Neural progenitor cell (in vitro differentiated cells): ENCODE measurements at regions not wholly inside any gene's neighbourhood (a gene's known extent, or its start where the extent isn't known, plus 50 kb on each side); places are given as distances from the start of the nearest gene placed in this dataset.

Experiments
- DNase-seq: peaks from one replicate; pipeline ENCODE4 v3.0.0-alpha.2; 2016; ENCODE audit warnings: low spot score
- H2AFZ ChIP-seq: fragments of 200-600 bp; sonication (generic); replicated peaks from 2 replicates; pipeline ENCODE4 v1.6.1; 2016; ENCODE audit warnings: antibody characterized with exemption
- H3F3A ChIP-seq: fragments of 200-600 bp; sonication (generic); 2 replicates; pipeline ENCODE4 v1.6.1; 2016; ENCODE audit warnings: antibody characterized with exemption, low read depth
- H3K27ac ChIP-seq: fragments of 200-600 bp; sonication (generic); 2 replicates; pipeline ENCODE4 v1.5.1; 2016; ENCODE audit warnings: mild to moderate bottlenecking
- H3K27me3 ChIP-seq: fragments of 200-600 bp; sonication (generic); 2 replicates; pipeline ENCODE4 v1.6.1; 2016; ENCODE audit warnings: mild to moderate bottlenecking, moderate library complexity
- H3K36me3 ChIP-seq: fragments of 200-600 bp; sonication (generic); 2 replicates; pipeline ENCODE4 v1.5.1; 2016
- H3K4me1 ChIP-seq: fragments of 200-600 bp; sonication (generic); 2 replicates; pipeline ENCODE4 v1.6.1; 2016; ENCODE audit warnings: mixed run types
- H3K4me2 ChIP-seq: fragments of 200-600 bp; sonication (generic); 2 replicates; pipeline ENCODE4 v1.6.1; 2016
- H3K4me3 ChIP-seq: fragments of 200-600 bp; sonication (generic); 2 replicates; pipeline ENCODE4 v1.5.1; 2016
- H3K79me2 ChIP-seq: fragments of 200-600 bp; sonication (generic); 2 replicates; pipeline ENCODE4 v1.6.1; 2016; ENCODE audit warnings: low read depth
- H3K9ac ChIP-seq: fragments of 200-600 bp; sonication (generic); 2 replicates; pipeline ENCODE4 v1.6.1; 2016
- H3K9me3 ChIP-seq: fragments of 200-600 bp; sonication (generic); 2 replicates; pipeline ENCODE4 v1.5.1; 2016; ENCODE audit warnings: low read depth
- H4K20me1 ChIP-seq: fragments of 200-600 bp; sonication (generic); 2 replicates; pipeline ENCODE4 v1.6.1; 2016; ENCODE audit warnings: low read depth
- H3K27ac Mint-ChIP-seq: 3 replicates; pipeline ENCODE4 v1.8.0; 2021; ENCODE audit warnings: mixed read lengths
- H3K27me3 Mint-ChIP-seq: 2 replicates; pipeline ENCODE4 v1.8.0; 2022; ENCODE audit warnings: low read depth, mild to moderate bottlenecking, inconsistent platforms, moderate library complexity, mixed read lengths; ENCODE audit not compliant: insufficient read depth
- H3K36me3 Mint-ChIP-seq: 3 replicates; pipeline ENCODE4 v1.8.0; 2021; ENCODE audit warnings: mixed read lengths
- H3K4me1 Mint-ChIP-seq: 3 replicates; pipeline ENCODE4 v1.8.0; 2021; ENCODE audit warnings: mixed read lengths
- H3K4me3 Mint-ChIP-seq: 3 replicates; pipeline ENCODE4 v1.8.0; 2021; ENCODE audit warnings: mild to moderate bottlenecking, moderate library complexity, mixed read lengths
- H3K9me3 Mint-ChIP-seq: 3 replicates; pipeline ENCODE4 v1.8.0; 2020; ENCODE audit warnings: mixed read lengths
- EZH2 ChIP-seq: fragments of 200-600 bp; sonication (generic); IDR thresholded peaks from 2 replicates; pipeline ENCODE4 v1.6.1; 2017; ENCODE audit warnings: antibody characterized with exemption, mild to moderate bottlenecking, moderate library complexity
- EZH2phosphoT487 ChIP-seq: fragments of 200-600 bp; sonication (generic); IDR thresholded peaks from 2 replicates; pipeline ENCODE4 v1.6.1; 2017; ENCODE audit warnings: antibody characterized with exemption
- TF ChIP-seq, protein P1 (sequence below): fragments of 200-600 bp; sonication (generic); IDR thresholded peaks from 2 replicates; pipeline ENCODE4 v1.5.1; 2017; ENCODE audit warnings: antibody characterized with exemption, mild to moderate bottlenecking

DNA sequence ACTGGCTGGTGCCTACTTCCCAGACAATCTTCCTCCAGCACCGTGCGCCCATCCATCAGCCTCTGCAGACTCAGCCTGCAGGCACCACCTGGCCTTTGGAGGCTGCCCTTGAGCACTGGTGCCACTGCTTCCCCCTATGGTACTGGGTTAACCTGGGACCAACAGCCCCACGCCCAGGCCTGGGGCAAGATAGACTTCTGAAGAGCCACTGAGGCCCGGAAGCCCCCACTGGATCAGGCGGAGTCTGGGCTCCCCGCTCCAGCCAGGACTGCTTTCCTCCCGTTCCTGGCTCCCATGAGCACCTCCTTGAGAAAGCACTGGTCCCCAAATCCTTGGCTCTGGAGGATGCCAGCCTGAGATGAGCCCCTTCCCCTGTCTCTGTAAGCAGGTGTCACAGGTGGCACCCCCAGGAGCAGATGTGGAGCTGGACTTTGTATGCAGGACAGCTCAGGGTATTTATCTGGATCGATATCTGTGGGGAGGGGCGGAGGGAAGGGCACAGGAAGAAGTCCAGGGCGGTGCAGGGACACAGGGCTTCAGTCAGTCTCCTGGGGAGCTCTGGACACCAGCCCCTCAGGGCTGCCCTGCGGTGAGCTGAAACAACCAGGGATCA is 206.5 kb upstream of the PPP2R2D start:
- H3K4me3 Mint-ChIP-seq, result no peak overlapping the region
- H3K9me3 Mint-ChIP-seq, result peaks cover 2% of the 10 kb centered on the region
- TF ChIP-seq EZH2phosphoT487 (no peak), EZH2 (no peak)
- TF ChIP-seq, protein P1, sequence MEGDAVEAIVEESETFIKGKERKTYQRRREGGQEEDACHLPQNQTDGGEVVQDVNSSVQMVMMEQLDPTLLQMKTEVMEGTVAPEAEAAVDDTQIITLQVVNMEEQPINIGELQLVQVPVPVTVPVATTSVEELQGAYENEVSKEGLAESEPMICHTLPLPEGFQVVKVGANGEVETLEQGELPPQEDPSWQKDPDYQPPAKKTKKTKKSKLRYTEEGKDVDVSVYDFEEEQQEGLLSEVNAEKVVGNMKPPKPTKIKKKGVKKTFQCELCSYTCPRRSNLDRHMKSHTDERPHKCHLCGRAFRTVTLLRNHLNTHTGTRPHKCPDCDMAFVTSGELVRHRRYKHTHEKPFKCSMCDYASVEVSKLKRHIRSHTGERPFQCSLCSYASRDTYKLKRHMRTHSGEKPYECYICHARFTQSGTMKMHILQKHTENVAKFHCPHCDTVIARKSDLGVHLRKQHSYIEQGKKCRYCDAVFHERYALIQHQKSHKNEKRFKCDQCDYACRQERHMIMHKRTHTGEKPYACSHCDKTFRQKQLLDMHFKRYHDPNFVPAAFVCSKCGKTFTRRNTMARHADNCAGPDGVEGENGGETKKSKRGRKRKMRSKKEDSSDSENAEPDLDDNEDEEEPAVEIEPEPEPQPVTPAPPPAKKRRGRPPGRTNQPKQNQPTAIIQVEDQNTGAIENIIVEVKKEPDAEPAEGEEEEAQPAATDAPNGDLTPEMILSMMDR, result no peak
- H3K4me2 ChIP-seq, result no peak overlapping the region
- no peak overlapping the region for H3K27ac ChIP-seq
- H3K4me1 ChIP-seq, result no peaks in the 10 kb centered on the region
- H3K4me3 ChIP-seq, result no peak overlapping the region
- H3K36me3 Mint-ChIP-seq, result no peaks in the 10 kb centered on the region
- H3K27me3 Mint-ChIP-seq, result peaks cover 9% of the 10 kb centered on the region
- H3K4me1 Mint-ChIP-seq, result peaks cover 8% of the 10 kb centered on the region
- H3K9ac ChIP-seq, result no peak overlapping the region
- no peak overlapping the region for H3K27ac Mint-ChIP-seq
- no peaks in the 10 kb centered on the region for H4K20me1 ChIP-seq
- no peaks in the 10 kb centered on the region for H3F3A ChIP-seq
- no peaks in the 10 kb centered on the region for H3K79me2 ChIP-seq
- no peaks in the 10 kb centered on the region for H3K9me3 ChIP-seq
- DNase-seq, result no peak
- no peaks in the 10 kb centered on the region for H3K36me3 ChIP-seq
- H2AFZ ChIP-seq, result no peak overlapping the region
- no peaks in the 10 kb centered on the region for H3K27me3 ChIP-seq

DNA sequence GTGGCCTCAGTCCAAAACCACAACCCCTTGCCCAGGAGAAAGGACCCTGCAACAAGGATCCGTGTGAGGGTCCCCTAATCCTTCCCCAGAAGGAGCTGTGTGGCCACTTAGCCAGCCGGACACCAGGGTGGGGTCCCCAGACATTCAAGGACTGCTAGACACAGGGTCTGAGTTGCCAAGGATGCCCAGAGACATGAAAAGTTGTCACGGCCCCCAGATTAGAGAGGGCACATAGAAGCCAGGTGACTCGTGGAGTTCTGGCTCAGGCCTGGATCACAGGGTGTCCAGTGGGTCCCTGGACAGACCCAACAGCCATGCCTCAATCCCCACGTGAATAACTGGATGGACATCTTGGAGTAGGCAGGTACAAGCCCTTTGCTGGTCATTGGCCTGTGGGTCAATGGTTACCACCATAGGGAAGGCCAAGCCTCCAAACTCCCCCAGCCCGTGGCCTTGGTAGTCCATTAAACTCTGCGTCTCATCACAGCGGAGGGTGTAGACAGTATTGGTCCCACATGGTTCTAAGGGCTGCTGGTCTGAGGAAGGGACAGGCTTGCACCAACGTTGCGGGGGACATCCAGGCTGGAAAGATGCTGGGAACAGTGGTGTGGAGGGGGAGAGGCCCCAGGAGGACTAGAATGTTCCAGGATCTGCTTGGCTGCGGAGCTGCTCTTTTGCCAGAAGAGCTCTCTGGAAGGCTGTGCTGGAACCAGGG is 205.9 kb upstream of the PPP2R2D start:
- H3K27me3 Mint-ChIP-seq, result peaks cover 9% of the 10 kb centered on the region
- no peaks in the 10 kb centered on the region for H3F3A ChIP-seq
- H3K27me3 ChIP-seq, result no peaks in the 10 kb centered on the region
- H3K79me2 ChIP-seq, result no peaks in the 10 kb centered on the region
- no peak overlapping the region for H3K27ac ChIP-seq
- no peaks in the 10 kb centered on the region for H3K9me3 ChIP-seq
- H3K4me3 ChIP-seq, result no peak overlapping the region
- no peaks in the 10 kb centered on the region for H4K20me1 ChIP-seq
- H3K36me3 Mint-ChIP-seq, result no peaks in the 10 kb centered on the region
- H3K27ac Mint-ChIP-seq, result no peak overlapping the region
- no peak for DNase-seq
- no peak overlapping the region for H3K9ac ChIP-seq
- H3K9me3 Mint-ChIP-seq, result peaks cover 2% of the 10 kb centered on the region
- H3K4me1 Mint-ChIP-seq, result peaks cover 8% of the 10 kb centered on the region
- H2AFZ ChIP-seq, result no peak overlapping the region
- TF ChIP-seq EZH2 (no peak), EZH2phosphoT487 (no peak)
- TF ChIP-seq, protein P1, result no peak
- no peak overlapping the region for H3K4me3 Mint-ChIP-seq
- no peaks in the 10 kb centered on the region for H3K4me1 ChIP-seq
- no peaks in the 10 kb centered on the region for H3K36me3 ChIP-seq
- H3K4me2 ChIP-seq, result no peak overlapping the region

DNA sequence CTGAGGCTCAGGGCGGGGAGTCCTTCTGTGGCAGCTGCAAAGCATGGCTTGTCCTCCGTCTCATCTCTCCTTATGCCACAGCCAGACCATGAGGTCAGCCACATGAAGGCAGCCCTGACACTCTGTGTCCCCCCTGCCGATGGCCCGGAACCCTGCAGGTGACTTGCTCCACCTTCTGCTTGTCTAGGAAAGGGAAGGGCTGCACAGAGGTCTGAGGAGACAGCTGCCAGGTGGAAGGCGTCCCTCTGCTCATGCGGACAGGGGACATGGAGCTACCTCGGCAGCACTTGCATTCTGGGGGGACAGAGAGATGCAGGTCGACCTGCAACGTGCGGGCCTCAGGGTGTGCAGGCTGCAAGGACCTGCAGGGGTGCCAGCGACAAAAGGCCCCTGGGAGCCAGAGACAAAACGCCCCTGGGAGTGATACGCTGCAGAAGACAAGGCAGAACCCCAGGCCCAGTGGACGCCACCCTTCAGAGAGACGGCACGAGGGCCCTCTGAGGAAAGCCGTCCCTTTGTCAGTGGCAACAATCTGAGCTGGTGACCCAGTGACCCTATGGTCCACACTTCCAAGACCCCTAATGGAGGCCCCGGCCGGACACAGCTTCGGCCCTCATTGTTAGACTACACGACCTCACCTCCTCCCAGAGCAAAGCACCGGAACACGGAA is 205.2 kb upstream of the PPP2R2D start:
- Mint-ChIP-seq H3K27ac (peak overlapping the region; percentile 86), H3K4me3 (no peak overlapping the region), H3K36me3 (no peaks in the 10 kb centered on the region), H3K4me1 (peaks cover 8% of the 10 kb centered on the region), H3K9me3 (peaks cover 2% of the 10 kb centered on the region), H3K27me3 (peaks cover 9% of the 10 kb centered on the region)
- H3K9ac ChIP-seq, result no peak overlapping the region
- TF ChIP-seq EZH2, result no peak
- TF ChIP-seq EZH2phosphoT487, result no peak
- TF ChIP-seq, protein P1, result no peak
- H3K27ac ChIP-seq, result no peak overlapping the region
- no peaks in the 10 kb centered on the region for H3K4me1 ChIP-seq
- no peaks in the 10 kb centered on the region for H3F3A ChIP-seq
- no peak overlapping the region for H2AFZ ChIP-seq
- H3K79me2 ChIP-seq, result no peaks in the 10 kb centered on the region
- H3K4me2 ChIP-seq, result no peak overlapping the region
- no peaks in the 10 kb centered on the region for H3K27me3 ChIP-seq
- H3K9me3 ChIP-seq, result no peaks in the 10 kb centered on the region
- H4K20me1 ChIP-seq, result no peaks in the 10 kb centered on the region
- H3K4me3 ChIP-seq, result no peak overlapping the region
- no peak for DNase-seq
- H3K36me3 ChIP-seq, result no peaks in the 10 kb centered on the region
